HEK293T (cell line): ENCODE measurements at regions not wholly inside any gene's neighbourhood (a gene's known extent, or its start where the extent isn't known, plus 50 kb on each side); places are given as distances from the start of the nearest gene placed in this dataset.

Experiments
- ARNT ChIP-seq: fragments of 450-650 bp; IDR thresholded peaks from 2 replicates; pipeline ENCODE4 v1.6.1; 2017; ENCODE audit warnings: mild to moderate bottlenecking
- BHLHE40 ChIP-seq: fragments of 450-650 bp; IDR thresholded peaks from 2 replicates; pipeline ENCODE4 v1.6.1; 2016; ENCODE audit warnings: mild to moderate bottlenecking, moderate library complexity, borderline replicate concordance
- CTBP1 ChIP-seq: fragments of 450-650 bp; IDR thresholded peaks from 2 replicates; pipeline ENCODE4 v1.6.1; 2016; ENCODE audit warnings: borderline replicate concordance
- ELF4 ChIP-seq: fragments of 450-650 bp; IDR thresholded peaks from 2 replicates; pipeline ENCODE4 v1.6.1; 2017; ENCODE audit warnings: antibody characterized with exemption
- FOXA1 ChIP-seq: fragments of 450-650 bp; IDR thresholded peaks from 2 replicates; pipeline ENCODE4 v1.6.1; 2016; ENCODE audit warnings: mild to moderate bottlenecking
- FOXK2 ChIP-seq: fragments of 450-650 bp; IDR thresholded peaks from 2 replicates; pipeline ENCODE4 v1.6.1; 2016; ENCODE audit warnings: mild to moderate bottlenecking
- FOXM1 ChIP-seq: fragments of 450-650 bp; IDR thresholded peaks from 2 replicates; pipeline ENCODE4 v1.6.1; 2017; ENCODE audit warnings: mild to moderate bottlenecking, borderline replicate concordance
- HDGF ChIP-seq: fragments of 450-650 bp; IDR thresholded peaks from 2 replicates; pipeline ENCODE4 v1.6.1; 2017; ENCODE audit warnings: antibody characterized with exemption, borderline replicate concordance
- LEF1 ChIP-seq: fragments of 450-650 bp; IDR thresholded peaks from 2 replicates; pipeline ENCODE4 v1.6.1; 2017; ENCODE audit warnings: mild to moderate bottlenecking, borderline replicate concordance
- PKNOX1 ChIP-seq: fragments of 450-650 bp; IDR thresholded peaks from 2 replicates; pipeline ENCODE4 v1.6.1; 2016
- SP1 ChIP-seq: fragments of 450-650 bp; IDR thresholded peaks from 2 replicates; pipeline ENCODE4 v1.6.1; 2017

- TF ChIP-seq BHLHE40 (no peak), SP1 (no peak), CTBP1 (no peak), HDGF (no peak), FOXA1 (no peak), PKNOX1 (no peak), ARNT (no peak), FOXM1 (no peak), LEF1 (no peak), FOXK2 (no peak), ELF4 (no peak)
Observed at GRCh38 chr15:23758891-23759290, 71.8 kb upstream of the NDN start.
